ENCODE measurements at regions not wholly inside any gene's neighbourhood (a gene's known extent, or its start where the extent isn't known, plus 50 kb on each side); places are given as distances from the start of the nearest gene placed in this dataset.

- no peaks in the 10 kb centered on the region for H3K9me3 ChIP-seq (ENCODE audit: control insufficient read depth, insufficient read depth, low read length)
- H3K27ac ChIP-seq (ENCODE audit: low read depth, low read length) = no peak overlapping the region
- no peak for DNase-seq (ENCODE audit: low read depth, low spot score)
- H3K27me3 ChIP-seq (ENCODE audit: control insufficient read depth, insufficient read depth, low read length) = no peaks in the 10 kb centered on the region
- no peak overlapping the region for H3K4me3 ChIP-seq (ENCODE audit: low read depth, low read length)
- ChIA-PET POLR2A (no interaction called here), CTCF (interaction anchor here (1.4 kb wide), 1 partner anchor 26 kb away, joined by 3 read pairs; no protein-coding TSS in a partner anchor)
- TF ChIP-seq, protein P1, sequence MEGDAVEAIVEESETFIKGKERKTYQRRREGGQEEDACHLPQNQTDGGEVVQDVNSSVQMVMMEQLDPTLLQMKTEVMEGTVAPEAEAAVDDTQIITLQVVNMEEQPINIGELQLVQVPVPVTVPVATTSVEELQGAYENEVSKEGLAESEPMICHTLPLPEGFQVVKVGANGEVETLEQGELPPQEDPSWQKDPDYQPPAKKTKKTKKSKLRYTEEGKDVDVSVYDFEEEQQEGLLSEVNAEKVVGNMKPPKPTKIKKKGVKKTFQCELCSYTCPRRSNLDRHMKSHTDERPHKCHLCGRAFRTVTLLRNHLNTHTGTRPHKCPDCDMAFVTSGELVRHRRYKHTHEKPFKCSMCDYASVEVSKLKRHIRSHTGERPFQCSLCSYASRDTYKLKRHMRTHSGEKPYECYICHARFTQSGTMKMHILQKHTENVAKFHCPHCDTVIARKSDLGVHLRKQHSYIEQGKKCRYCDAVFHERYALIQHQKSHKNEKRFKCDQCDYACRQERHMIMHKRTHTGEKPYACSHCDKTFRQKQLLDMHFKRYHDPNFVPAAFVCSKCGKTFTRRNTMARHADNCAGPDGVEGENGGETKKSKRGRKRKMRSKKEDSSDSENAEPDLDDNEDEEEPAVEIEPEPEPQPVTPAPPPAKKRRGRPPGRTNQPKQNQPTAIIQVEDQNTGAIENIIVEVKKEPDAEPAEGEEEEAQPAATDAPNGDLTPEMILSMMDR (IDR thresholded peaks at IDR 0.05; ENCODE audit: low read depth, low read length) = no peak
Measured at GRCh38 chr12:68403711-68404110, 71.5 kb upstream of the MDM1 start.

DNA sequence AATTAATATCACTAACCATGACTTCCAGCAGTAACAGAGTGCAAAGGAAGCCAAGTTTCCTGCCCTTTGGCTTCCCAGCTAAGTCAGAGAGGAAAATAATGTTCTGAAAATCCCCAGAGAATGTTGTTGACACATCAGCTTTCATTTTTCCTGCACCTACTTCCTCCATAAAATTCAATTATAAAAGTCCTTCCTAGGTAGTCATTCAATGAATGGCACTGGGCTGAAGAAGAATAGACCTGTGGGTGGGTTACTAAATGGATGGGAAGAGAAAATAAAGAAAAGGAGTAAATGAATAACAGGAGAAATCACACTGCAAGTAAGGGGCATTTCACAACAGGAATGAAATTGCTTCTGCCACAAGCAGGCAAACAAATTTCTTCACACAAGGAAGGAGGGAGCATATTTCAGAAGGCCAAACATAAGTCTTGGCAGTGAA lies 73.2 kb upstream of the MDM1 start:
- POLR2A ChIA-PET = interaction anchor here (2.3 kb wide), 1 partner anchor 40 kb away, joined by 6 read pairs; no protein-coding TSS in a partner anchor

GRCh38 chr12:68406134-68406576 lies 74.0 kb upstream of the MDM1 start:
- H3K27me3 ChIP-seq (ENCODE audit: control insufficient read depth, insufficient read depth, low read length) = no peaks in the 10 kb centered on the region
- ChIA-PET POLR2A (interaction anchor here (2.3 kb wide), 1 partner anchor 41 kb away, joined by 6 read pairs; no protein-coding TSS in a partner anchor), CTCF (interaction anchor here (0.9 to 1.7 kb wide), 2 partner anchors 13 to 16 kb away, joined by 3 to 5 read pairs; no protein-coding TSS in a partner anchor)
- DNase-seq (ENCODE audit: low read depth, low spot score) = peak; percentile 65
- TF ChIP-seq, protein P1 (IDR thresholded peaks at IDR 0.05; ENCODE audit: low read depth, low read length) = peak; percentile 62
- peak overlapping the region; percentile 57 for H3K27ac ChIP-seq (ENCODE audit: low read depth, low read length)
- H3K9me3 ChIP-seq (ENCODE audit: control insufficient read depth, insufficient read depth, low read length) = no peaks in the 10 kb centered on the region
- no peak overlapping the region for H3K4me3 ChIP-seq (ENCODE audit: low read depth, low read length)

More for the DNA sequence above, 73.2 kb upstream of the MDM1 start:
- TF ChIP-seq, protein P1 (IDR thresholded peaks at IDR 0.05; ENCODE audit: low read depth, low read length) = no peak
- H3K27ac ChIP-seq (ENCODE audit: low read depth, low read length) = peak overlapping the region; percentile 57
- no peaks in the 10 kb centered on the region for H3K9me3 ChIP-seq (ENCODE audit: control insufficient read depth, insufficient read depth, low read length)
- no peak for DNase-seq (ENCODE audit: low read depth, low spot score)
- H3K4me3 ChIP-seq (ENCODE audit: low read depth, low read length) = no peak overlapping the region
- no peaks in the 10 kb centered on the region for H3K27me3 ChIP-seq (ENCODE audit: control insufficient read depth, insufficient read depth, low read length)
- CTCF ChIA-PET = no interaction called here

GRCh38 chr12:68406911-68407310 lies 74.7 kb upstream of the MDM1 start:
- Histone ChIP-seq H3K9me3 (ENCODE audit: control insufficient read depth, insufficient read depth, low read length) (no peaks in the 10 kb centered on the region), H3K27me3 (ENCODE audit: control insufficient read depth, insufficient read depth, low read length) (no peaks in the 10 kb centered on the region), H3K27ac (ENCODE audit: low read depth, low read length) (no peak overlapping the region), H3K4me3 (ENCODE audit: low read depth, low read length) (no peak overlapping the region)
- TF ChIP-seq, protein P1 (IDR thresholded peaks at IDR 0.05; ENCODE audit: low read depth, low read length) = no peak
- CTCF ChIA-PET = interaction anchor here (1.7 kb wide), 1 partner anchor 15 kb away, joined by 5 read pairs; no protein-coding TSS in a partner anchor
- POLR2A ChIA-PET = interaction anchor here (2.3 kb wide), 1 partner anchor 42 kb away, joined by 6 read pairs; no protein-coding TSS in a partner anchor
- no peak for DNase-seq (ENCODE audit: low read depth, low spot score)

- no peaks in the 10 kb centered on the region for H3K9me3 ChIP-seq (ENCODE audit: control insufficient read depth, insufficient read depth, low read length)
- TF ChIP-seq, protein P1 (IDR thresholded peaks at IDR 0.05; ENCODE audit: low read depth, low read length) = no peak
- ChIA-PET POLR2A (no interaction called here), CTCF (no interaction called here)
- no peak overlapping the region for H3K4me3 ChIP-seq (ENCODE audit: low read depth, low read length)
- no peak for DNase-seq (ENCODE audit: low read depth, low spot score)
- H3K27me3 ChIP-seq (ENCODE audit: control insufficient read depth, insufficient read depth, low read length) = no peaks in the 10 kb centered on the region
- H3K27ac ChIP-seq (ENCODE audit: low read depth, low read length) = no peak overlapping the region
Measured at GRCh38 chr12:68410018-68410660, 78.0 kb upstream of the MDM1 start.
